ENCODE measurements at regions not wholly inside any gene's neighbourhood (a gene's known extent, or its start where the extent isn't known, plus 50 kb on each side); places are given as distances from the start of the nearest gene placed in this dataset.

GRCh38 chr9:13804532-13804931 lies 509.4 kb downstream of the NFIB start:
- H3K9me1 ChIP-seq (ENCODE audit: control insufficient read depth, insufficient read depth, low read length), result no peaks in the 10 kb centered on the region
- POLR2A ChIA-PET, result no interaction called here
- no peaks in the 10 kb centered on the region for H3K36me3 ChIP-seq (ENCODE audit: control insufficient read depth, insufficient read depth, low read length)
- no TSS peak for BruUV-seq (replicated peaks)
- DNase-seq (ENCODE audit: extremely low read depth in 1 of 4, low spot score in 3 of 4) (no peak), ATAC-seq (no peak), FAIRE-seq (no peak)
- 0% methylated on average over 4 of the region's 4 CpGs for WGBS (ENCODE audit: insufficient coverage, low coverage, missing lambda C conversion rate)
- no peak overlapping the region for H3K9ac ChIP-seq (ENCODE audit: insufficient read depth in 1 of 2, low read depth in 2 of 2, low read length in 2 of 2)
- H2AFZ ChIP-seq (ENCODE audit: low read depth, low read length), result no peak overlapping the region
- no peak for TF ChIP-seq HNRNPLL (IDR thresholded peaks at IDR 0.05; ENCODE audit: low read depth, low read length, poor library complexity, severe bottlenecking)
- TF ChIP-seq ZNF764 (CRISPR knock-in tag; IDR thresholded peaks at IDR 0.05; ENCODE audit: low read depth), result no peak
- TF ChIP-seq PRMT5 (CRISPR knock-in tag; IDR thresholded peaks at IDR 0.05), result no peak
- no peak for TF ChIP-seq PHB2 (IDR thresholded peaks at IDR 0.05; ENCODE audit: low read depth)
- TF ChIP-seq PATZ1 (CRISPR knock-in tag; IDR thresholded peaks at IDR 0.05; ENCODE audit: borderline replicate concordance), result no peak
- no peak for TF ChIP-seq ZNF316 (IDR thresholded peaks at IDR 0.05)
- TF ChIP-seq KAT2B (IDR thresholded peaks at IDR 0.05; ENCODE audit: low read depth, low read length), result no peak
- TF ChIP-seq TEAD1 (CRISPR knock-in tag; IDR thresholded peaks at IDR 0.05), result no peak
- TF ChIP-seq PRPF4 (IDR thresholded peaks at IDR 0.05; ENCODE audit: insufficient read depth, low read depth, low read length, poor library complexity, severe bottlenecking), result no peak
- no peak for TF ChIP-seq LARP7 (IDR thresholded peaks at IDR 0.05)
- no peak for TF ChIP-seq TBP (optimal IDR thresholded peaks at IDR 0.05; ENCODE audit: low read depth, low read length)
- H3K4me3 ChIP-seq, result no peak overlapping the region
- H3K4me1 ChIP-seq (replicated peaks in 1 of 2; ENCODE audit: control insufficient read depth in 2 of 2, insufficient read depth in 2 of 2, low read length in 2 of 2), result no peaks in the 10 kb centered on the region
- H3K27me3 ChIP-seq (ENCODE audit: control insufficient read depth in 2 of 2, insufficient read depth in 2 of 2, low read length in 2 of 2), result no peaks in the 10 kb centered on the region
- H3K9me3 ChIP-seq (replicated peaks; ENCODE audit: control insufficient read depth, insufficient read depth, low read depth, low read length), result no peaks in the 10 kb centered on the region
- no peak overlapping the region for H3K27ac ChIP-seq (ENCODE audit: extremely low read depth, low read depth, low read length)
- H4K20me1 ChIP-seq (replicated peaks; ENCODE audit: control insufficient read depth, insufficient read depth, low read length), result no peaks in the 10 kb centered on the region
- no peak overlapping the region for H3K4me2 ChIP-seq (ENCODE audit: insufficient read depth, low read length)
- CTCF ChIA-PET (ENCODE audit: low intra/inter-chr PET ratio), result no interaction called here
- no peaks in the 10 kb centered on the region for H3K79me2 ChIP-seq (ENCODE audit: control insufficient read depth, insufficient read depth, low read length)
- intact Hi-C loops (cut with micrococcal nuclease), result no loop called here
- in situ Hi-C loops (cut with MboI), result no loop called here

All from K562 (cell line).